ENCODE measurements at regions not wholly inside any gene's neighbourhood (a gene's known extent, or its start where the extent isn't known, plus 50 kb on each side); places are given as distances from the start of the nearest gene placed in this dataset.

DNA sequence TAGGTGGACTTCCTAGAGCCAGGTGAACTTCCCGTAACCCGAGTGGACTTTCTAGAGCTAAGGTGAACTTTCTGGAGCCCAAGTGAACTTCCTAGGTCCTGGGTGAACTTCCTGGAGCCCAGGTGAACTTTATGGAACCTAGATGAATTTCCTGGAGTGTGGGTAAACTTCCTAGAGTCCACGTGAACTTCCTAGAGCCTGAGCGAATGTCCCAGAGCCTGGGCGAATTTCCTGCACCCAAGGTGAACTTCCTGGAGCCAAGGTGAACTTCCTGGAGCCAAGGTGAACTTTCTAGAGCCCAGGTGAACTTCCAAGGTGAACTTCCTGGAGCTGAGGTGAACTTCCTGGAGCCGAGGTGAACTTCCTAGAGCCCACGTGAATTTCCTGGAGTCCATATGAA, 70.0 kb downstream of the RTP5 start:
- Histone ChIP-seq H3K27me3 (replicated peaks; ENCODE audit: insufficient read depth) (no peaks in the 10 kb centered on the region), H3K9me3 (no peaks in the 10 kb centered on the region), H3K4me1 (ENCODE audit: control insufficient read depth in 1 of 2, low read depth in 2 of 2) (no peaks in the 10 kb centered on the region), H3K4me3 (no peak overlapping the region), H3K36me3 (no peaks in the 10 kb centered on the region), H3K27ac (no peak overlapping the region)
- TF ChIP-seq, protein P1, sequence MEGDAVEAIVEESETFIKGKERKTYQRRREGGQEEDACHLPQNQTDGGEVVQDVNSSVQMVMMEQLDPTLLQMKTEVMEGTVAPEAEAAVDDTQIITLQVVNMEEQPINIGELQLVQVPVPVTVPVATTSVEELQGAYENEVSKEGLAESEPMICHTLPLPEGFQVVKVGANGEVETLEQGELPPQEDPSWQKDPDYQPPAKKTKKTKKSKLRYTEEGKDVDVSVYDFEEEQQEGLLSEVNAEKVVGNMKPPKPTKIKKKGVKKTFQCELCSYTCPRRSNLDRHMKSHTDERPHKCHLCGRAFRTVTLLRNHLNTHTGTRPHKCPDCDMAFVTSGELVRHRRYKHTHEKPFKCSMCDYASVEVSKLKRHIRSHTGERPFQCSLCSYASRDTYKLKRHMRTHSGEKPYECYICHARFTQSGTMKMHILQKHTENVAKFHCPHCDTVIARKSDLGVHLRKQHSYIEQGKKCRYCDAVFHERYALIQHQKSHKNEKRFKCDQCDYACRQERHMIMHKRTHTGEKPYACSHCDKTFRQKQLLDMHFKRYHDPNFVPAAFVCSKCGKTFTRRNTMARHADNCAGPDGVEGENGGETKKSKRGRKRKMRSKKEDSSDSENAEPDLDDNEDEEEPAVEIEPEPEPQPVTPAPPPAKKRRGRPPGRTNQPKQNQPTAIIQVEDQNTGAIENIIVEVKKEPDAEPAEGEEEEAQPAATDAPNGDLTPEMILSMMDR (IDR thresholded peaks at IDR 0.05) = no peak
- DNase-seq (ENCODE audit: low spot score) (no peak), ATAC-seq (ENCODE audit: insufficient number of reproducible peaks, low FRiP score, low read depth) (no peak)

DNA sequence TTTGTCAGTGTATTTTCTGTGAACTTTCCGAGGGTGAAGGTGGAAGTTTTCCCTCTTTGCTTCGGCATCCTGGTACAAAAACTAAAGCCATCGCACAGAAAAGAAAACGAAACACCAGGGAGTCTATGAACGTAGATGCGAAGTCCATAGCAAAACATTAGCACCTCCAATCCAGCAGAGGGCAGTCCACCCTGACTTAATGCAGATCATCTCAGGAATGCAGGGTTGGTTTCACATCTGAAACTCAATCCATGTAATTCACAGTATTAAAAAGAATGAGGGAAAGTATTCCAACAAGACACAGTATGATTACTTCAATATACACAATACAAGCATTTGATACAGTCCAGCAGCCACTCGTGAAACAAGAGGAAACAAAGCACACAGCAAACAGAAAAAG, 70.8 kb downstream of the RTP5 start:
- no peaks in the 10 kb centered on the region for H3K36me3 ChIP-seq
- ATAC-seq (ENCODE audit: insufficient number of reproducible peaks, low FRiP score, low read depth) = no peak
- no peak overlapping the region for H3K27ac ChIP-seq

DNA sequence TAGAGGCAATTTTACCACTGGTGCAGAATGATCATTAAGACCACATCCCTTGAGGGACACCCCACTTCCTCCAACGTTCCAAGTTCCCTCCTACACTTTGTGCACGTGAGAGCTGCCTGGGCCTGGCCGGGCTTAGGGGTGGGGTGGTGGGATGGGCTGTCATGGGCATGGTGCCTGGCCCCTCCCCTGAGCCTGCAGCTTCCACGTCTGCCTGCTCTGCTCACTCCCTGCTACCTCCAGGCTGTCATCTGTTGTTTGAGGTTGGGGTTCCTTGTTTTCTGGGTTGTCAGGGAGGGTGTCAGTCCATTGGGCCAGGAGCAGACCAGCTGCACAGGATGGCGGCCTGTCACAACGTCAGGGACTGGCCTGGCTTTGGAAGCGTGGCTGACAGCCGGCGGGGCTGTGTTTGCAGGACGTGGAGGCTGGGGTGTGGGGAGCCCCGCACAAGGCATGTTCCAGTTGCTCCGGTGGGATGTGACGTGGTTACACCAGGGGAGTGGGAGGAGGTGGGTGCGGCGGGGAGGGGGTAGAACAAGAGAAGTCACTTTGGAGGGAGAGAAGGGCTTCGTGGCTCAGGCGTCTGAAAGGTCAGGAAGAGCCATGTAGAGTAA, 72.3 kb downstream of the RTP5 start:
- DNase-seq (ENCODE audit: low spot score) = no peak
- H3K36me3 ChIP-seq = no peaks in the 10 kb centered on the region
- no peaks in the 10 kb centered on the region for H3K27me3 ChIP-seq (replicated peaks; ENCODE audit: insufficient read depth)
- TF ChIP-seq, protein P1 (IDR thresholded peaks at IDR 0.05) = no peak
- no peaks in the 10 kb centered on the region for H3K9me3 ChIP-seq
- H3K4me1 ChIP-seq (ENCODE audit: control insufficient read depth in 1 of 2, low read depth in 2 of 2) = no peaks in the 10 kb centered on the region
- H3K27ac ChIP-seq = no peak overlapping the region
- ATAC-seq (ENCODE audit: insufficient number of reproducible peaks, low FRiP score, low read depth) = no peak
- H3K4me3 ChIP-seq = no peak overlapping the region

More for the DNA sequence above, 70.8 kb downstream of the RTP5 start:
- TF ChIP-seq, protein P1 (IDR thresholded peaks at IDR 0.05) = no peak
- no peaks in the 10 kb centered on the region for H3K4me1 ChIP-seq (ENCODE audit: control insufficient read depth in 1 of 2, low read depth in 2 of 2)
- no peak for DNase-seq (ENCODE audit: low spot score)
- no peaks in the 10 kb centered on the region for H3K27me3 ChIP-seq (replicated peaks; ENCODE audit: insufficient read depth)
- no peak overlapping the region for H3K4me3 ChIP-seq
- H3K9me3 ChIP-seq = no peaks in the 10 kb centered on the region

DNA sequence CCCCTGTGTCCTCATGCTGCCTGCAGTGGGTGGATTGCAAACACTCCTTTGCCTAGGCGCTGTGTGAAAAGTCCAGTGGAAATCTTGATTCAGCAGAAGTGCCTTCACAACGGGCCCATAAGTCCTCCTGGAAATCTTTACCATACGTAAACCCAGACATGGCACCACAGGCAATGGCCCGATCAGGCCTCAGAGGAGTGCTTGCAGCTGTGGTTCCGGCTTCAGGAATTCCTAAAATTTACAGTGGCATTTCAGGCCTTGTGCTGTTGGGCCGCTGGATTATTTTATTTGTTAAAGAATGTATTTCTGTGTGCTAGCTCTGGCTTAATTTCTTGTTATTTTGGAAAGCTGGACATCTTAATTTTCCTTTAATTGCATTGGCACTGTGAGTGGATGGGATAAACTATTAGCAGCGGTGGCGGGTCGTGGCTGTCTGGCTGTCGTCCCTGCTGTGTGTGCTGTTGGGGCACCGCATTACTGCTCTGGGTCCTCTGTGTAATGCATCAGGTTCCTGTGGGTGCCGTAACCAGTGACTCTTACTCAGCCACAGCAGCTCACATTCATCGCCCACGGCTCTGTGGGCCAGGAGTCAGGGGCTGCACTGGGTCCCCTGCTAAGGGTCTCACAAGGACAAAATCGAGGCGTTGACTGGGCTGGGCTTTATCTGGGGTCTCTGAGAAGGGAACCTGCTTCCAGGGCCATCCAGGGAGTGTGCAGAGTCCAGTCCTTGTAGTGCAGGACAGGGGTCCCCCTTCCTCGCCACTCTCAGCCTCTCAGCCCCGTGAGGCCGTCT, 73.1 kb downstream of the RTP5 start:
- TF ChIP-seq, protein P1 (IDR thresholded peaks at IDR 0.05) = no peak
- no peaks in the 10 kb centered on the region for H3K36me3 ChIP-seq
- H3K4me1 ChIP-seq (ENCODE audit: control insufficient read depth in 1 of 2, low read depth in 2 of 2) = no peaks in the 10 kb centered on the region
- H3K27ac ChIP-seq = no peak overlapping the region
- no peak for ATAC-seq (ENCODE audit: insufficient number of reproducible peaks, low FRiP score, low read depth)
- H3K4me3 ChIP-seq = no peak overlapping the region
- H3K9me3 ChIP-seq = no peaks in the 10 kb centered on the region
- no peak for DNase-seq (ENCODE audit: low spot score)
- no peaks in the 10 kb centered on the region for H3K27me3 ChIP-seq (replicated peaks; ENCODE audit: insufficient read depth)

DNA sequence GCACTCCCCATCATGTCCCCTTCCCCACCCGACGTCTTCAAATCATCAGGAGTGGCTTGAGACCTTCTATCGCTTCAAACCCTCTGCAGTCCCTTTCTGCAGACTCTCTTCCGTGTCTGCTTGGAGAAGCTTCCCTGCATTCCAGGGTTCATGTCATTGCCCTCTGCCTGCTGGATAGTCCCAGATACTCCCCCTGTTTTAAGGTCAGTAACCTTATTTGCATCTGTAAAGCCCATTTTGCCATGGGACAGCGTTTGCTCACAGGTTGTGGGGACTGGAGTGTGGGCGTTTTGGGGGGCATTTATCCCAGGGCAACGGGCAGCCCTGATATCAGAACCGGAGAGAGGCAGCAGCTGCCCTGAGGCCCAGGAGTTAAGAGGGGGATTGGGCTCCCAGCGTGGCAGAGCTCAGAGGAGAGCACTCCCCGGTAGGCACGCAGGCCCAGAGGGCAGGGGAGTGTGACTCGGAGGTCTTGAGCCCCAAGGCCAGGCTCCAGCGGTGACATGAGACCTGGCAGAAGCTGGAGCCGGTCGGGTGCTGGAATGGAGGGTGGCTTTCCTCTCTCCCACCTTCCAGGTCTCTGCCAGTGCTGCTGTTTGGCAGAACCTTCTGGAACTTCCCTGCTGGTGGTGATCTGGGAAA, 73.8 kb downstream of the RTP5 start:
- Histone ChIP-seq H3K27ac (no peak overlapping the region), H3K4me1 (ENCODE audit: control insufficient read depth in 1 of 2, low read depth in 2 of 2) (no peaks in the 10 kb centered on the region), H3K27me3 (replicated peaks; ENCODE audit: insufficient read depth) (no peaks in the 10 kb centered on the region), H3K9me3 (no peaks in the 10 kb centered on the region), H3K4me3 (no peak overlapping the region), H3K36me3 (no peaks in the 10 kb centered on the region)
- ATAC-seq (ENCODE audit: insufficient number of reproducible peaks, low FRiP score, low read depth) = no peak
- TF ChIP-seq, protein P1 (IDR thresholded peaks at IDR 0.05) = no peak
- DNase-seq (ENCODE audit: low spot score) = no peak
